G401.6 (cell line): ENCODE measurements at regions not wholly inside any gene's neighbourhood (a gene's known extent, or its start where the extent isn't known, plus 50 kb on each side); places are given as distances from the start of the nearest gene placed in this dataset.

ENCODE experiments used
- FAIRE-seq: peaks from 2 replicates; lab custom pipeline; 2012; peaks lifted over from hg19 to GRCh38; lab: Jason Lieb, UNC

GRCh38 chr6:147867433-147868226 is 359.1 kb downstream of the SAMD5 start:
- FAIRE-seq = no peak

GRCh38 chr6:147868427-147869190 is 360.1 kb downstream of the SAMD5 start:
- FAIRE-seq = no peak

- FAIRE-seq = no peak
Measured at GRCh38 chr6:147869201-147869600, 360.7 kb downstream of the SAMD5 start.

GRCh38 chr6:147869869-147870268 is 361.4 kb downstream of the SAMD5 start:
- FAIRE-seq = no peak

- FAIRE-seq = no peak
Measured at GRCh38 chr6:147870506-147871110, 362.1 kb downstream of the SAMD5 start.

- FAIRE-seq = no peak
Measured at GRCh38 chr6:147872002-147872401, 363.5 kb downstream of the SAMD5 start.

- FAIRE-seq = no peak
Measured at GRCh38 chr6:147873816-147874215, 365.3 kb downstream of the SAMD5 start.

GRCh38 chr6:147874322-147874721 is 365.8 kb downstream of the SAMD5 start:
- FAIRE-seq = no peak

GRCh38 chr6:147879031-147879580 is 370.6 kb downstream of the SAMD5 start:
- no peak for FAIRE-seq

GRCh38 chr6:147881432-147881831 is 372.9 kb downstream of the SAMD5 start:
- FAIRE-seq = no peak

GRCh38 chr6:147888374-147888773 is 379.9 kb downstream of the SAMD5 start:
- FAIRE-seq = no peak

- no peak for FAIRE-seq
Measured at GRCh38 chr6:147891671-147892070, 383.2 kb downstream of the SAMD5 start.

GRCh38 chr6:147892476-147892875 is 384.0 kb downstream of the SAMD5 start:
- FAIRE-seq = no peak

GRCh38 chr6:147895272-147895671 is 386.8 kb downstream of the SAMD5 start:
- FAIRE-seq = no peak

- FAIRE-seq = no peak
Measured at GRCh38 chr6:147900247-147900830, 391.8 kb downstream of the SAMD5 start.

GRCh38 chr6:147903321-147903720 is 394.8 kb downstream of the SAMD5 start:
- no peak for FAIRE-seq

GRCh38 chr6:147903931-147904330 is 395.4 kb downstream of the SAMD5 start:
- no peak for FAIRE-seq

- no peak for FAIRE-seq
Measured at GRCh38 chr6:147904416-147904815, 395.9 kb downstream of the SAMD5 start.

GRCh38 chr6:147905711-147906110 is 397.2 kb downstream of the SAMD5 start:
- no peak for FAIRE-seq

- FAIRE-seq = no peak
Measured at GRCh38 chr6:147906361-147906760, 397.9 kb downstream of the SAMD5 start.

GRCh38 chr6:147909640-147910039 is 401.1 kb downstream of the SAMD5 start:
- no peak for FAIRE-seq

- FAIRE-seq = no peak
Measured at GRCh38 chr6:147910281-147910680, 401.8 kb downstream of the SAMD5 start.

GRCh38 chr6:147911057-147911456 is 402.6 kb downstream of the SAMD5 start:
- no peak for FAIRE-seq
